ENCODE measurements at regions not wholly inside any gene's neighbourhood (a gene's known extent, or its start where the extent isn't known, plus 50 kb on each side); places are given as distances from the start of the nearest gene placed in this dataset.
"Not testable (repeated sequence)": the region's sequence is repeated elsewhere in the genome, so short reads cannot be mapped to it uniquely, and the experiment has no call there.

- not testable (repeated sequence) for DNase-seq (ENCODE audit: extremely low read depth in 1 of 11, low read depth in 9 of 11, low spot score in 4 of 11)
Measured at GRCh38 chr21:10398692-10399489, 122.5 kb upstream of the TPTE start.

- DNase-seq (ENCODE audit: extremely low read depth in 1 of 11, low read depth in 9 of 11, low spot score in 4 of 11): not testable (repeated sequence)
Measured at GRCh38 chr21:10400622-10401361, 120.6 kb upstream of the TPTE start.

- not testable (repeated sequence) for DNase-seq (ENCODE audit: extremely low read depth in 1 of 11, low read depth in 9 of 11, low spot score in 4 of 11)
Measured at GRCh38 chr21:10402461-10402860, 118.9 kb upstream of the TPTE start.

- DNase-seq (ENCODE audit: extremely low read depth in 1 of 11, low read depth in 9 of 11, low spot score in 4 of 11): not testable (repeated sequence)
Measured at GRCh38 chr21:10405331-10405730, 116.1 kb upstream of the TPTE start.

GRCh38 chr21:10409786-10410185 is 111.6 kb upstream of the TPTE start:
- not testable (repeated sequence) for DNase-seq (ENCODE audit: extremely low read depth in 1 of 11, low read depth in 9 of 11, low spot score in 4 of 11)

GRCh38 chr21:10410354-10410929 is 110.9 kb upstream of the TPTE start:
- not testable (repeated sequence) for DNase-seq (ENCODE audit: extremely low read depth in 1 of 11, low read depth in 9 of 11, low spot score in 4 of 11)

GRCh38 chr21:10411776-10412526 is 109.4 kb upstream of the TPTE start:
- not testable (repeated sequence) for DNase-seq (ENCODE audit: extremely low read depth in 1 of 11, low read depth in 9 of 11, low spot score in 4 of 11)

- DNase-seq (ENCODE audit: extremely low read depth in 1 of 11, low read depth in 9 of 11, low spot score in 4 of 11): not testable (repeated sequence)
Measured at GRCh38 chr21:10412928-10413246, 108.5 kb upstream of the TPTE start.

GRCh38 chr21:10413247-10414120 is 107.9 kb upstream of the TPTE start:
- DNase-seq (ENCODE audit: extremely low read depth in 1 of 11, low read depth in 9 of 11, low spot score in 4 of 11): not testable (repeated sequence)

GRCh38 chr21:10414121-10414924 is 107.1 kb upstream of the TPTE start:
- not testable (repeated sequence) for DNase-seq (ENCODE audit: extremely low read depth in 1 of 11, low read depth in 9 of 11, low spot score in 4 of 11)

- not testable (repeated sequence) for DNase-seq (ENCODE audit: extremely low read depth in 1 of 11, low read depth in 9 of 11, low spot score in 4 of 11)
Measured at GRCh38 chr21:10414925-10415254, 106.5 kb upstream of the TPTE start.

- DNase-seq (ENCODE audit: extremely low read depth in 1 of 11, low read depth in 9 of 11, low spot score in 4 of 11): not testable (repeated sequence)
Measured at GRCh38 chr21:10415456-10415855, 105.9 kb upstream of the TPTE start.

GRCh38 chr21:10415859-10416258 is 105.5 kb upstream of the TPTE start:
- not testable (repeated sequence) for DNase-seq (ENCODE audit: extremely low read depth in 1 of 11, low read depth in 9 of 11, low spot score in 4 of 11)

GRCh38 chr21:10416691-10417447 is 104.5 kb upstream of the TPTE start:
- DNase-seq (ENCODE audit: extremely low read depth in 1 of 11, low read depth in 9 of 11, low spot score in 4 of 11): not testable (repeated sequence)

- not testable (repeated sequence) for DNase-seq (ENCODE audit: extremely low read depth in 1 of 11, low read depth in 9 of 11, low spot score in 4 of 11)
Measured at GRCh38 chr21:10417551-10418002, 103.8 kb upstream of the TPTE start.

- DNase-seq (ENCODE audit: extremely low read depth in 1 of 11, low read depth in 9 of 11, low spot score in 4 of 11): not testable (repeated sequence)
Measured at GRCh38 chr21:10418250-10419048, 102.9 kb upstream of the TPTE start.

Data from renal cortex interstitium (tissue), 11 donors.